GM13976 (cell line): ENCODE measurements at regions not wholly inside any gene's neighbourhood (a gene's known extent, or its start where the extent isn't known, plus 50 kb on each side); places are given as distances from the start of the nearest gene placed in this dataset.

Source experiments
- DNase-seq: peaks from one replicate; pipeline ENCODE4 v3.0.0; 2012; ENCODE audit warnings: low spot score
- in situ Hi-C: fragments of 300-500 bp; cut with MboI; formaldehyde crosslinking; loops from one replicate; pipeline ENCODE4 v1.12.0; 2022; ENCODE audit warnings: low sequenced_read_pairs, mixed read lengths, inconsistent platforms; ENCODE audit not compliant: unreplicated experiment
- TF ChIP-seq, protein P1 (sequence below): IDR thresholded peaks from 2 replicates; pipeline ENCODE4 v1.5.1; 2012; ENCODE audit warnings: borderline replicate concordance, mild to moderate bottlenecking; ENCODE audit not compliant: insufficient read depth; ENCODE audit errors: extremely low read depth, missing control alignments, control extremely low read depth

DNA sequence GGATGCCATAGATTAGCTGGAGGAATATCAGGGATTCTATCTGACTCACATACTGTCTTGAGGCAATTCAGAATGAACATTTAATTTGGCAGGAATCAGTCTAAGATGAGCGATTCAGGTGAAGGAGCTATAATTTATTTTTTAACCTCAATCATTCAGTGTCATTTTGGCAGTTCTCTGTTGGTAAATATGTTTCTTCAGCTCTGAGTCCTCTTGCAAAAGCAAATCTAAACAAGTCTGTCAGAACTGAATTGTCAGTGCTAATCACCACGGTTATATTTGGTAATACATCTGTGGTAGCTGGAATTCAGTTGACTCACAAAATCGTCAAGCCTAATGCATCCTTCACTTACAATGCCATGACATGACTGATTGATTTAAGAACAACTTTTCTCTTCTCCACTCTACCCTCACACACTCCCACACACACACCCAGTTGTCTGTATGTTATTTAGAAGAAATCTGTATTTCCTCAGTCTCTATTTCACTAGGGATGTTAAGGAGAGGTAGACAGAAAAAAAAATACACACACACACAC is 516.6 kb upstream of the NXPH2 start:
- TF ChIP-seq, protein P1, sequence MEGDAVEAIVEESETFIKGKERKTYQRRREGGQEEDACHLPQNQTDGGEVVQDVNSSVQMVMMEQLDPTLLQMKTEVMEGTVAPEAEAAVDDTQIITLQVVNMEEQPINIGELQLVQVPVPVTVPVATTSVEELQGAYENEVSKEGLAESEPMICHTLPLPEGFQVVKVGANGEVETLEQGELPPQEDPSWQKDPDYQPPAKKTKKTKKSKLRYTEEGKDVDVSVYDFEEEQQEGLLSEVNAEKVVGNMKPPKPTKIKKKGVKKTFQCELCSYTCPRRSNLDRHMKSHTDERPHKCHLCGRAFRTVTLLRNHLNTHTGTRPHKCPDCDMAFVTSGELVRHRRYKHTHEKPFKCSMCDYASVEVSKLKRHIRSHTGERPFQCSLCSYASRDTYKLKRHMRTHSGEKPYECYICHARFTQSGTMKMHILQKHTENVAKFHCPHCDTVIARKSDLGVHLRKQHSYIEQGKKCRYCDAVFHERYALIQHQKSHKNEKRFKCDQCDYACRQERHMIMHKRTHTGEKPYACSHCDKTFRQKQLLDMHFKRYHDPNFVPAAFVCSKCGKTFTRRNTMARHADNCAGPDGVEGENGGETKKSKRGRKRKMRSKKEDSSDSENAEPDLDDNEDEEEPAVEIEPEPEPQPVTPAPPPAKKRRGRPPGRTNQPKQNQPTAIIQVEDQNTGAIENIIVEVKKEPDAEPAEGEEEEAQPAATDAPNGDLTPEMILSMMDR: no peak
- in situ Hi-C loops: no loop called here
- no peak for DNase-seq

DNA sequence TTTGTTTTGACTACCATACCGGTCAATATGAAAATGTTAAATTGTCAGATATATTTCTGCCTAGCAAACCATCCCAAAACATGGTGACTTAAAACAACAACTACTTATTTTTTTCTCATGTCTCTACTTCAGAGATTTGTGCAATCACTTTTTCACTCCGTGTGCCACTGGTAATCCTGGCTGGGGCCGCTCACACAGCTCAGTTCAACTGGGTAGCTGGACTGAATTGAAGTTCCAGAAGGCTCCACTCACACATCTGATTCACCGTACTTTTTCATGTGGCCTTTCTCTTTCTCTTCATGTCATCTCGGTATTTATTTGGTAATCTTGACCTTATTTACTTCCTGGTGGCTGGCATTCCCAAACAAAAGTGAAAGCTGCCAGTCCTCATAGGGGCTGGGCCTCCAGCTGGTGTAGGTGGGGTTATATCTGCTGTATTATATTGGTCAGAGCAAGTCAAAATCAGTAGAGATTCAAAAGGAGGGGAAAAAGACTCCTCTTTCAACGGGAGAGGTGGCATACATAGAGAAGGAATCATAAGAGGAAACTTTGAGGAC is 513.9 kb upstream of the NXPH2 start:
- TF ChIP-seq, protein P1: no peak
- in situ Hi-C loops: no loop called here
- no peak for DNase-seq

DNA sequence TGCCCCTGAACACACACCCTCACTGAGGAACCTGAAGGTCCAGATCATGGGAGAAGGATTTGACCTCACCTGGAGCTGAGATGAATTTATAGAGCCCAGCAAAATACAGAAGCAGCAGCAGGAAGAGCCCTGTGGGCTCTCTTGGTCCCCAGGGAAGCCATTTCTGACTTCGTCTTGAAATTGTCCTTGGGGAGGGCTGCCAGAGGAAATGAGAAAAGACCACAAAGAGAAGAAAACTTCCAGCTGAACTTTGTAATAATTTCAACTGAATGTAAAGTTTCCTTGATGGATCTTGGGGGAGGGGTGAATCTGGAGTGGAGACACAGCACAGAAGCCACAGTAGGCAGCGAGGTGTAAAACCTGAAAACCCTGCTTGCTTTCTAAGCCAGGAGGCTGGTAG is 500.9 kb upstream of the NXPH2 start:
- no peak for DNase-seq
- TF ChIP-seq, protein P1: no peak
- in situ Hi-C loops: no loop called here

GRCh38 chr2:139271879-139272278 is 491.7 kb upstream of the NXPH2 start:
- no peak for DNase-seq
- in situ Hi-C loops: no loop called here
- TF ChIP-seq, protein P1: no peak

DNA sequence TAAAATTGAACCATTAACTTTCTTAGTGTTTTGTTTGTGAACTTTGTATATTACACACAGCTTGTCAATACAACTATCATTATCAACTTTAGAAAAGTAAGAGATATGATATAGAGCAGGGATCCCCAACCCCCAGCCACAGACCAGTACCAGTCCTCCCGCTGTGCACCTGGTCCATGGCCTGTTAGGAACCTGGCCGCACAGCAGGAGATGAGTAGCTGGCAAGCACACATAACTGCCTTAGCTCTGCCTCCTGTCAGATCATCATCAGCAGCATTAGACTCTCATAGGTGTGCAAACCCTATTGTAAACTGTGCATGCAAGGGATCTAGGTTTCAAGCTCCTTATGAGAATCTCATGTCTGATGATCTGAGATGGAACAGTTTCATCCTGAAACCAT is 491.0 kb upstream of the NXPH2 start:
- in situ Hi-C loops: no loop called here
- TF ChIP-seq, protein P1: no peak
- no peak for DNase-seq

DNA sequence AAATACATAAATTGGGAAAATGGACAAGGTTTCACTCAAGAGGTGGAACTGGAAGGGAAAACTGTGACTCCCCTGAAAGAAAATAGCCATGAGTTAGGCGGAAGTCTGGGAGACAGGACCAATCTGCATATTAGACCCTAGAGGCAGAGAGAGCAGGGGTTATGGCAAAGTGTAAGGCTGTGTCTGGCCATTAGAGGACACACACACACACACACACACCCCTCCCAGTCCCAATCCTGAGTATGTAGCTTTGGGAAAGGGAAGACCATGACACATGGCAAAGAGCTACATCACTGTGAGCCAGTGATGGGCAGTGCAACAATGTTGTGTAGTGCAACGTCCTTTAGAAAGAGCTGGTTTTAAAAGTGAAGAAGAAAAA is 479.9 kb upstream of the NXPH2 start:
- TF ChIP-seq, protein P1: no peak
- in situ Hi-C loops: no loop called here
- no peak for DNase-seq

GRCh38 chr2:139259422-139260051 is 479.3 kb upstream of the NXPH2 start:
- in situ Hi-C loops: no loop called here
- TF ChIP-seq, protein P1: no peak
- no peak for DNase-seq
